Bronchial epithelial cell (primary cell): ENCODE measurements at regions not wholly inside any gene's neighbourhood (a gene's known extent, or its start where the extent isn't known, plus 50 kb on each side); places are given as distances from the start of the nearest gene placed in this dataset.
"Not testable (repeated sequence)": the region's sequence is repeated elsewhere in the genome, so short reads cannot be mapped to it uniquely, and the experiment has no call there.

Experiments used
- DNase-seq: peaks from one replicate; pipeline ENCODE4 v3.0.0-alpha.2; 2010; ENCODE audit warnings: low read depth
- FAIRE-seq: peaks from 2 replicates; lab custom pipeline; 2011; peaks lifted over from hg19 to GRCh38; lab: Jason Lieb, UNC
- H3K27me3 ChIP-seq: 2 replicates; pipeline ENCODE4 v1.5.1; 2011; ENCODE audit warnings: low read length; ENCODE audit not compliant: control insufficient read depth, insufficient read depth
- H3K36me3 ChIP-seq: 2 replicates; pipeline ENCODE4 v1.5.1; 2011; ENCODE audit warnings: low read length; ENCODE audit not compliant: control insufficient read depth, insufficient read depth
- H3K4me3 ChIP-seq: 2 replicates; pipeline ENCODE4 v1.5.1; 2011; ENCODE audit warnings: mild to moderate bottlenecking, low read depth, low read length, control low read depth
- CTCF ChIP-seq: IDR thresholded peaks from 2 replicates; pipeline ENCODE4 v1.5.1; 2011; ENCODE audit warnings: mild to moderate bottlenecking, moderate library complexity, low read length, control low read depth, inconsistent platforms; ENCODE audit not compliant: insufficient read depth, severe bottlenecking

DNA sequence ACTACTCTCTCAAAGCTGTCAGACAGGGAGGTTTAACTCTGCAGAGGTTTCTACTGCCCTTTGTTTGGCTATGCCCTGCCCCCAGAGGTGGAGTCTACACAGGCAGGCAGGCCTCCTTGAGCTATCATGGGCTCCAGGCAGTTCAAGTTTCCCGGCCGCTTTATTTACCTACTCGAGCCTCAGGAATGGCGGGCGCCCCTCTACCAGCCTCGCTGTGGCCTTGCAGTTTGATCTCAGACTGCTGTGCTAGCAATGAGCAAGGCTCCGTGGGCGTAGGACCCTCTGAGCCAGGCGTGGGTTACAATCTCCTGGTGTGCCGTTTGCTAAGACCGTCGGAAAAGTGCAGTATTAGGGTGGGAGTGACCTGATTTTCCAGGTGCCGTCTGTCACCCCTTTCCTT, 124.3 kb downstream of the PTCHD1 start:
- not testable (repeated sequence) for DNase-seq, FAIRE-seq, H3K4me3 ChIP-seq, H3K27me3 ChIP-seq, H3K36me3 ChIP-seq

- Histone ChIP-seq H3K4me3 (no peak overlapping the region), H3K27me3 (no peaks in the 10 kb centered on the region), H3K36me3 (no peaks in the 10 kb centered on the region)
- no peak for TF ChIP-seq CTCF
- FAIRE-seq: no peak
- no peak for DNase-seq
These were observed 130.6 kb downstream of the PTCHD1 start for GRCh38 chrX:23465105-23465791.

DNA sequence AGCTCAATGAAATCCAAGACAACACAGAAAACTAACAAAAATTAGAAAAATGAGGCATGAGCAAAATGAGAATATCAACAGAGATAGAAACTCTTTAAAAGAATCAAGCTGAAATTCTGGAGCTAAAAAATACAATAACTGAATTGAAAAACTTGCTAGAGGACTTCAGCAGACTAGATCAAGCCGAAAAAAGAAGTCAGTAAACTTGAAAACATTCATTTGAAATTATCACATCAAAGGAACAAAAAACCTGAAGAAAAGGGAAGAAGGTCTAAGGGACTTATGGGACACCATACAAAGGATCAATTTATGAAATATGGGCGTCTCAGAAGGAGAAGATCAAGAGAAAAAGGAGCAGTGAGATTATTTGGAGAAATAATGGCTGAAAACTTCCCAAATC, 131.3 kb downstream of the PTCHD1 start:
- no peak for TF ChIP-seq CTCF
- DNase-seq (no peak), FAIRE-seq (no peak)

DNA sequence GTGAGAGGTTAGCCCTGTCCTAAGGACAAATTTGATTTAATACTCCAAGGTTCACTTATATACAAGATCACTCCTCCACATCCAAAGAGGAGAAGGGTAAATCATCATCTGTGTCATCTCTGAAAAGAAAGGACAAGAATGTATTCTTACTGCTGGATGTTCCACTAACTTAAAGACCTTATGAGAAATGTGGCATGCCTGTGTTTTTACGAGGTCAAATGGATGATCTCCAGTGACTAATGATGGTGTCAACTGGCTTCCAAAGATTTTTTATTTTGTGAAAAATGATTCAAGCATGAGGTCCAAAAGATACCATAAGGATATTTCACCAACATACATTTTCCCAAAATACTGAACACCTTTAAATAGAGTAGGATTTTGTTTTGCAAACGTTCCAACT, 143.4 kb downstream of the PTCHD1 start:
- Histone ChIP-seq H3K4me3 (no peak overlapping the region), H3K36me3 (no peaks in the 10 kb centered on the region), H3K27me3 (no peaks in the 10 kb centered on the region)
- no peak for TF ChIP-seq CTCF
- DNase-seq (peak; percentile 0), FAIRE-seq (no peak)

More for the DNA sequence above, 131.3 kb downstream of the PTCHD1 start:
- no peaks in the 10 kb centered on the region for H3K36me3 ChIP-seq
- H3K4me3 ChIP-seq: no peak overlapping the region
- H3K27me3 ChIP-seq: no peaks in the 10 kb centered on the region

- TF ChIP-seq CTCF: no peak
- FAIRE-seq (no peak), DNase-seq (no peak)
- no peaks in the 10 kb centered on the region for H3K36me3 ChIP-seq
- H3K4me3 ChIP-seq: no peak overlapping the region
- H3K27me3 ChIP-seq: no peaks in the 10 kb centered on the region
These were observed 143.9 kb downstream of the PTCHD1 start for GRCh38 chrX:23478561-23478960.

DNA sequence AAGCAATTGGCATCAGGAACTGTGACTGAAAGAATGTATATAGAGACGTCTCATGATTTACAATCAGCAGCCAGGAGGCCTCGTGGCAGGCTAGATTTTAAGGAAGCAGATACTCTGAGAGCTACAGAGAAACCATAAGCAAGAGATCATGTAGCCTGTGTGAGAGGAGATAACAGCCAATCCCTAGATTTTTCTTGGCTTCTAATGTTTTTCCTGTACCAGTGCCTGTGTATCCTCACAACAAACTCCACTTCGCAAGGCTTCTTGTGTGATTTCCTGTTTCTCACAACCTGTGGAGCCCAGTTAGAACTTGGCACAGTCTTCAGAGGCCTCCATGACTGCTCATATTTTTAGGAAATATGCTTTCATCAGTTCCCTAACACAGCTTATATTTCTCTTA, 147.9 kb downstream of the PTCHD1 start:
- H3K27me3 ChIP-seq: no peaks in the 10 kb centered on the region
- no peak for DNase-seq
- no peak for FAIRE-seq
- no peak for TF ChIP-seq CTCF
- no peaks in the 10 kb centered on the region for H3K36me3 ChIP-seq
- H3K4me3 ChIP-seq: no peak overlapping the region
